ENCODE measurements at regions not wholly inside any gene's neighbourhood (a gene's known extent, or its start where the extent isn't known, plus 50 kb on each side); places are given as distances from the start of the nearest gene placed in this dataset.

DNA sequence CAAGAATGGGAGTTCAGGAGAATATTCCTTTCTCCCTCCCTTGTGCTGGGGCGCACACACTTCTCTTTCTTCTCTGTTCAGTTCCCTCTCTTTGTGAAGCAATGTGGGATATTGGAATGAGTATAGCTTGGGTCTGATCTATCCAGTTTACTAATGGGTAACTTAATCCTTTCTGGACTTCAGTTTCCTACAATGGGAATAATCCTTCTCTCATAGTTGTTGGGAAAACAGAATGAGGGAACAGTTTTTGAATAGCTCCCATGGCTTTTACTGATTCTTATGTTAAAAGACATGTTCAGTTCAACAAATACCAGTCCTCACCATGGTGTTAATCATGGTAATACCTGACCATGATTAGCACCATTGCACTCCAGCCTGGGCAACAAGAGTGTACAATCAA lies 93.1 kb downstream of the ARL4C start:
- no peak overlapping the region for H3K4me3 ChIP-seq
- no peak for TF ChIP-seq Cebpa-rat (IDR thresholded peaks at IDR 0.05)
- no peak overlapping the region for H3K27ac ChIP-seq
- no peak overlapping the region for H3K9ac ChIP-seq
- no peaks in the 10 kb centered on the region for H3K27me3 ChIP-seq
- peaks cover 7 to 20% (median 14%) of the 10 kb centered on the region in 11 experiments; a peak in 20 of 22 replicates for H3K9me3 ChIP-seq (replicated peaks in 1 of 11)
- peaks cover 5 to 38% (median 11%) of the 10 kb centered on the region in 10 experiments; a peak in 16 of 20 replicates for H3K4me1 ChIP-seq
- H3K36me3 ChIP-seq = peaks cover 0 to 3% (median 0%) of the 10 kb centered on the region in 11 experiments; a peak in 1 of 22 replicates
- peak overlapping the region in 1 of 11 experiments; percentile 64; a peak in 2 of 22 replicates for H3K4me2 ChIP-seq
- no peaks in the 10 kb centered on the region for H4K20me1 ChIP-seq

DNA sequence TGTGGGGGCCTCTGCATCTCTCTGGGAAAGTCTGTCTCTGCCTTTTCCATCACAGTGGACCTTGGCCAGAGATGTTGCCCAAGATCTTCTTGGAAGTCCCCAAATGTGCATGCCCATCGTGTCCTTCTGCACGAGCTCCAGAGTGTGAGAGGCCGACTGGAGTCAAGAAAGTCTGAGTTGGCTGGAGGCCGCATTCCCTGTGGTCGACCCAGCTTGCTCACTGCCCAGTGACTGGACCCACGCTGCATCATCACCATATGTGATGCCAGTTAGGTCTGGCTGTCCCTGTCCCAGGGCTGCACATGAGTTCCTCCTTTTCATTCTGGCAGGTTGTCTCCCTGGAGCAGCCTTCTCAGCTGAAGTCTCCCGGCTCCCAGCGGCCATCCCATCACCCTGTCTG lies 93.8 kb downstream of the ARL4C start:
- Histone ChIP-seq H3K4me1 (peaks cover 5 to 38% (median 12%) of the 10 kb centered on the region in 10 experiments; a peak in 16 of 20 replicates), H3K9ac (no peak overlapping the region), H3K27ac (no peak overlapping the region), H3K4me3 (no peak overlapping the region), H3K27me3 (no peaks in the 10 kb centered on the region), H4K20me1 (no peaks in the 10 kb centered on the region), H3K36me3 (peaks cover 0 to 3% (median 0%) of the 10 kb centered on the region in 11 experiments; a peak in 1 of 22 replicates), H3K4me2 (peak overlapping the region in 1 of 11 experiments; percentile 64; a peak in 2 of 22 replicates), H3K9me3 (replicated peaks in 1 of 11) (peaks cover 7 to 23% (median 14%) of the 10 kb centered on the region in 11 experiments; a peak in 20 of 22 replicates)
- TF ChIP-seq Cebpa-rat (IDR thresholded peaks at IDR 0.05) = no peak

DNA sequence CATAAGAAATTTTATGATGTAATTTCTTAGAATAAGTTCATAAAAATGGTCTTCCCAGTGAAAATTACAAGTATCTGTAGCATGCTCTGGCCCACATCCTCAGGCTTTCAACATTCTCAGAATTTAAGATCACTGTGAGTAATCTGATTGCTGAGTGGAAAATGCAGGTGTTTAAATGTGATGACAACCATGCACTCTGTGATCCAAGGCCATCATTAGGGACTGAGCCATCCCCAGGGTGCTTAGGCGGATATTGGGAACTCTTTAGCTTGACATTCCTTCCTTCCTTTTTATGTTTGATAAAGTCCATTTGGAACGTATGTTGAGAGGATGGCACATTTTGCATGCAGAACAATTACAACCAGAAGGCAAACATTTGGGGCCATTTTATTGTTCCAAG lies 95.5 kb downstream of the ARL4C start:
- Histone ChIP-seq H3K27me3 (no peaks in the 10 kb centered on the region), H3K9me3 (replicated peaks in 1 of 11) (peaks cover 7 to 23% (median 14%) of the 10 kb centered on the region in 11 experiments; a peak in 20 of 22 replicates), H3K27ac (no peak overlapping the region), H3K9ac (no peak overlapping the region), H3K4me3 (no peak overlapping the region), H3K4me2 (no peak overlapping the region), H3K36me3 (peaks cover 0 to 3% (median 0%) of the 10 kb centered on the region in 11 experiments; a peak in 1 of 22 replicates), H4K20me1 (no peaks in the 10 kb centered on the region), H3K4me1 (peaks cover 5 to 37% (median 12%) of the 10 kb centered on the region in 10 experiments; a peak in 16 of 20 replicates)
- TF ChIP-seq Cebpa-rat (IDR thresholded peaks at IDR 0.05) = no peak

DNA sequence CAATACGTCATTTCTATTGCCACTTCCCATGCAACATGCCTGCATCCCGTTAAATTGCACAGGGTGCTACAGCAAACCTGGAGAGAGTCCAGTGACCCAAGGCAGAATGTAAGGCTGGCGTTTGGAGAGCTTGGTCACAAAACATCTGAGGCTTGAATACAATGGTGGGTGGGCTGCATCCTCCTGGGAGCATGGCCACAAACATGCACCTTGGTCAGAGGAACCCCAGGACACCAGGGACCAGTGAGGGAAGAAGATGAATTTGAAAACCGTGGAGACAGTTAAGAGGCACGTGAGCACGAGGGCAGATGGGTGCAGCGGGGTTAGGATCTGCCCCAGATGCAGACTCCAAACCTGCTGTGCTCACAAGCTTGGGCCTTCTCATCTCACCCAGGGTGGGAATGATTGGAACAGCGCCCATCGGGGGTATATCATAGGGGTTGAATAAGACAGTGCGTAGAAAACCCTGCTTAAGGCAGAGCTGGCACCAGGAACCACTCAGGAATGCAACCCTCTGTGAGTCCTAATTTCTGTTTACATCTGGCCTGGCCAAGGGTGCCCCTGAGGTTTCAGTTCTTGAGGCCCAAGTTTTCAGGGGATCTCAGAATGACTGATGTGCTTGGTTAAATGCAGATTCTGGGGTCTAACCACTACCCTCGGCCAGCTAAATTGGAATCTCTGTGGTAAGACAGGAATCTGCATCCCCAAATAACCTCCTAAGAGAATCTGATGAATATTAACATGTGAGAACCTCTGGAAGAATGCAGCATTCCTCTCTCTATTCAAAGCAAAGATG lies 97.2 kb downstream of the ARL4C start:
- peaks cover 0 to 3% (median 0%) of the 10 kb centered on the region in 11 experiments; a peak in 1 of 22 replicates for H3K36me3 ChIP-seq
- H3K4me2 ChIP-seq = peak overlapping the region in 7 of 11 experiments; percentile 6 to 62 (median 40); a peak in 11 of 22 replicates
- H4K20me1 ChIP-seq = no peaks in the 10 kb centered on the region
- H3K4me1 ChIP-seq = peaks cover under 1 to 31% (median 15%) of the 10 kb centered on the region in 10 experiments; a peak in 16 of 20 replicates
- H3K9ac ChIP-seq = no peak overlapping the region
- no peak overlapping the region for H3K4me3 ChIP-seq
- H3K27me3 ChIP-seq = no peaks in the 10 kb centered on the region
- H3K27ac ChIP-seq = no peak overlapping the region
- H3K9me3 ChIP-seq (replicated peaks in 1 of 11) = peaks cover 7 to 23% (median 14%) of the 10 kb centered on the region in 11 experiments; a peak in 20 of 22 replicates
- no peak for TF ChIP-seq Cebpa-rat (IDR thresholded peaks at IDR 0.05)

DNA sequence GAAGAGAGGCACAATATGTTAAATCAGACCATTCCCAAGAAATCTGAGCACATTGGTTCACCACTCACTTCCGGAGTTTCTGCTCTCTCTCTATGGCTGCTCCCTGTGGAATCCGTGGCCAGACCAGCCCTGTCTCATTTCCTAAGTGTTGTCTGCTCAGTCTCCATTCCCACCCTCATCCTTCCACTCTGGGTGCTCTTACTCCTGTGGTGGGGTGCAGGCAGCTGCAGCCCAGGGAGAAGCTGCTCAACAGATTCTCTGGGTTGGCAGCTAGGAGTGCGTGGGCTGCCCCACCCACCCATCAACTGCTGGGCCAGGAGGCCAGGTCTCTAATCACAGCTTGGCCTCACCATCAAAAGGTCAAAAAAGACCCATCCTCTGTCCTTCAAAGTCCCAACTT lies 98.3 kb downstream of the ARL4C start:
- Histone ChIP-seq H3K9ac (no peak overlapping the region), H3K4me2 (peak overlapping the region in 4 of 11 experiments; percentile 2 to 22 (median 9); a peak in 5 of 22 replicates), H3K27me3 (no peaks in the 10 kb centered on the region), H3K4me3 (no peak overlapping the region), H3K27ac (no peak overlapping the region), H3K36me3 (peaks cover 0 to 3% (median 0%) of the 10 kb centered on the region in 11 experiments; a peak in 1 of 22 replicates), H4K20me1 (no peaks in the 10 kb centered on the region), H3K4me1 (peaks cover 0 to 31% (median 15%) of the 10 kb centered on the region in 10 experiments; a peak in 16 of 20 replicates), H3K9me3 (replicated peaks in 1 of 11) (peaks cover 7 to 23% (median 14%) of the 10 kb centered on the region in 11 experiments; a peak in 20 of 22 replicates)
- TF ChIP-seq Cebpa-rat (IDR thresholded peaks at IDR 0.05) = no peak

DNA sequence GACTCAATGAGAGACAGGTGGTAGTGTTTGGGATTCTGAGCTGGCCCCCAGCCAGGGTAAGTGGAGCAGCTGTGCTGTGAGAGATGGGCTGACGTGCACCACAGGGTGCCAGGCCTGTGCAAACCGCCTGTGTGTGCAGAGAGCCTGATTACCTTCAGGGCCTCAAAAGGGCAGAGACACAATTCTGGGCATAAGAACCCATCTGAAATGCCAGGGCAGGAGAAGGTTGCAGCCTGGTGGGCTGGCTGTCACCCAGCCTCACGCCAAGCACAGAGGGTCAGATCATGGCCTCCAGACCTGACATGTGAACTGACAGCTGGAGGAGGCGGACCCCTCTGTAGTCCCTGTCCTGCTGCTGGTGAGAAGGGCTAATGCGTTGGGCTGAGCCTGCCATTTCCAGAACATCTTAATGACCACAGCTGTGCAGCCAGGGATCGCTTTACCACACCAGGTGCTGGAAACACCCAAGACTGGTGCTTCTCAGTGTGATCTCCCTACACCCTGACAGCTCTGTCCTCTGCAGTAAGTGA lies 100.9 kb downstream of the ARL4C start:
- Histone ChIP-seq H3K4me2 (peak overlapping the region in 6 of 11 experiments; percentile 4 to 48 (median 24); a peak in 7 of 22 replicates), H3K27me3 (no peaks in the 10 kb centered on the region), H4K20me1 (no peaks in the 10 kb centered on the region), H3K36me3 (peaks cover 0 to 3% (median 0%) of the 10 kb centered on the region in 11 experiments; a peak in 1 of 22 replicates), H3K9me3 (replicated peaks in 1 of 11) (peaks cover 6 to 21% (median 14%) of the 10 kb centered on the region in 11 experiments; a peak in 20 of 22 replicates), H3K4me3 (no peak overlapping the region), H3K27ac (no peak overlapping the region), H3K4me1 (peaks cover 14 to 40% (median 23%) of the 10 kb centered on the region in 10 experiments; a peak in 18 of 20 replicates), H3K9ac (no peak overlapping the region)
- TF ChIP-seq Cebpa-rat (IDR thresholded peaks at IDR 0.05) = no peak

DNA sequence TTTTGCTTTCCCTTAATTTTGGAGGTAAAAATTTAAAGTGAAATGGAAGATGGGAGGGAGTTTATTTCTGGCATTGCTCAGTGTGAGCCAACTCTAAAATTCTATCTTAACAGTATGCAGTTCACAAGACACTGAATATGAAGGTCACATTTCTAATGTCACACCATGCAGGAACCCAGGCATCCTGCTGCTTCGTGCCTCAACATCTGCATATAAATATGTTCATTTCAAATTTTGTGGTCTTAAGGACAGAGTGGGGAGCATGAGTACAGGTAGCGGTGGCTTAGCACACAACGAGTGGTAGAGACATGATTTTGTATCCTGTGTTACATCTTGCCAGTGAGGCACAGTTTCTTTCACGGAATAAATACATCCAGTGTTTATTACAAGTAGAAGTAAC lies 102.4 kb downstream of the ARL4C start:
- Histone ChIP-seq H3K4me3 (no peak overlapping the region), H3K27ac (no peak overlapping the region), H3K9ac (no peak overlapping the region), H3K9me3 (replicated peaks in 1 of 11) (peaks cover 0 to 6% (median under 1%) of the 10 kb centered on the region in 11 experiments; a peak in 6 of 22 replicates), H3K4me1 (peaks cover 12 to 42% (median 17%) of the 10 kb centered on the region in 10 experiments; a peak in 18 of 20 replicates), H3K36me3 (no peaks in the 10 kb centered on the region), H3K4me2 (peak overlapping the region in 1 of 11 experiments; percentile 22; a peak in 2 of 22 replicates), H4K20me1 (no peaks in the 10 kb centered on the region), H3K27me3 (no peaks in the 10 kb centered on the region)
- TF ChIP-seq Cebpa-rat (IDR thresholded peaks at IDR 0.05) = no peak

DNA sequence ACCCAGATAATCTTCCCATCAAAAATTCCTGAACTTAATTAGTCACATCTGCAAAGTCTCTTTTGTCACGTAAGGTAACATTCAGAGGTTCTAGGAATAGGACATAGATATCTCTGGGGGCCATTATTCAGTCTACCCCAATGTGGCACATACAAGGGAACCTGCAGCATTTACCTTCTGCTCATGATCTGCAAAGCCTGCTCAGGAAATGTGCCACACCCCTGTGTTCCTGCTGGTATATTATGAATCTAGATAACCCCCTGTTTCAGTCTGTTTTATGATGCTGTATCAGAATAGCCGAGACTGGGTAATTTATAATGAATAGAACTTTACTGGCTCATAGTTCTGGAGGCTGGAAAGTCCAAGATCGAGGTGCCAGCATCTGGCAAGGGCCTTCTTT lies 103.5 kb downstream of the ARL4C start:
- Histone ChIP-seq H3K27me3 (no peaks in the 10 kb centered on the region), H3K4me2 (peak overlapping the region in 2 of 11 experiments; percentile 59 to 76; a peak in 2 of 22 replicates), H3K4me3 (no peak overlapping the region), H3K27ac (no peak overlapping the region), H3K36me3 (no peaks in the 10 kb centered on the region), H3K4me1 (peaks cover 8 to 52% (median 14%) of the 10 kb centered on the region in 10 experiments; a peak in 17 of 20 replicates), H4K20me1 (no peaks in the 10 kb centered on the region), H3K9ac (no peak overlapping the region), H3K9me3 (replicated peaks in 1 of 11) (peaks cover 0 to 10% (median 0%) of the 10 kb centered on the region in 11 experiments; a peak in 7 of 22 replicates)
- no peak for TF ChIP-seq Cebpa-rat (IDR thresholded peaks at IDR 0.05)
